GF-D8 (cell line): ENCODE measurements at regions not wholly inside any gene's neighbourhood (a gene's known extent, or its start where the extent isn't known, plus 50 kb on each side); places are given as distances from the start of the nearest gene placed in this dataset.
"Not testable (repeated sequence)": the region's sequence is repeated elsewhere in the genome, so short reads cannot be mapped to it uniquely, and the experiment has no call there.

Experiments used
- DNase-seq: peaks from one replicate; lab custom pipeline; 2025; lab: John Stamatoyannopoulos, UW

DNA sequence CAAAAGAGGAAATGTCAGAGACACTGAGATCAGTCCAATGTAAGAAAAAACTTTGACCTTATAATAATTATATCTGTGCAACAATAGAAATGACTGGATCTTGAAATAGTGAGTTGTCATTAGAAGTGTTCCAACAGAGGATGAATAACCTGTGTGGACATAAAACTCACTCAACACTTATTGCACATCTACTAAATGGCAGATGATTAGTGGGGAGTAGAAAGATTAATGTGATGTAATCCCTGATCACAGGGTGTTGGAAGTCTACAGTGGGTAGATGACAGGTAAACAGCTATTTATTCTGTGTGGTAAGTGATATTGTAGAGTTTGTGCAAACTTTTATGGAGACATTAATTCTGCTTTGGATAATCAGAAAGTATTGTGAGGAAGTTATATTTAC is 177.3 kb upstream of the HMHB1 start:
- DNase-seq: no peak

- no peak for DNase-seq
Measured at GRCh38 chr5:143629871-143630659, 181.9 kb upstream of the HMHB1 start.

DNA sequence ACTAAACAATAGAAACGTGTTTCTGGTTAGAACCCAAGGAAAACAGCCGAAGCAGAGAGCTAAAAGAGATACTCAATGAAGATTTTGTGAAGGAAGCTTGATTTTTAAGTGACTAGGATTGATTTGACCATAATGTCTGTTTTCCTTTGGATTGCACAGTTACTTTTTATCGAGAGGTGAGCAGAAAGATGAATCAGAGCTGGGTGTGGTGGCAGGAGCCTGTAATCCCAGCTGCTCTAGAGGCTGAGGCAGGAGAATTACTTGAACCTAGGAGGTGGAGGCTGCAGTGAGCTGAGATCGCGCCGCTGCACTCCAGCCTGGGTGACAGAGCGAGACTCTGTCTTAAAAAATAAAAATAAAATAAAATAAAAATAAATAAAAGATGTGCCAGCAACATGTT is 186.9 kb upstream of the HMHB1 start:
- not testable (repeated sequence) for DNase-seq

DNA sequence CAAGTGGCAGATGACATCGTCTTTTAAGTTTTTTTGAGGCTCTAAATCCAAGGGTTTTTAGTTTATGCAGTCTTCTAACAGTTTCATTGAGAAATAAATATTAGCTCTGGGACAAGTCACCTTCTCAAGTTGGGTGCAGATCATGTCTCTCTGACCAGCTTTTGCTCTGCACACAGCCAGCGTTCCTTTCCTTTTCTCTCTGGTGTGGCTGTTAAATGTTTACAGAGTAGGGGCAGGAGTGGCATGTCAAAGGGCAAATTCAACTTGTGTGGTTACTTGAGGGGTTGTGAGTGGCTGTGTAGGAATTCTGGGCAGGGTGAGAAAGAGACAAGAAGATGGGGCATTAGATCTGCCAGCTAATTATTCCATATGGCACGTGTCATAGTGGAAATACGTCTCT is 187.5 kb upstream of the HMHB1 start:
- no peak for DNase-seq

GRCh38 chr5:143619040-143619439 is 192.9 kb upstream of the HMHB1 start:
- no peak for DNase-seq

DNA sequence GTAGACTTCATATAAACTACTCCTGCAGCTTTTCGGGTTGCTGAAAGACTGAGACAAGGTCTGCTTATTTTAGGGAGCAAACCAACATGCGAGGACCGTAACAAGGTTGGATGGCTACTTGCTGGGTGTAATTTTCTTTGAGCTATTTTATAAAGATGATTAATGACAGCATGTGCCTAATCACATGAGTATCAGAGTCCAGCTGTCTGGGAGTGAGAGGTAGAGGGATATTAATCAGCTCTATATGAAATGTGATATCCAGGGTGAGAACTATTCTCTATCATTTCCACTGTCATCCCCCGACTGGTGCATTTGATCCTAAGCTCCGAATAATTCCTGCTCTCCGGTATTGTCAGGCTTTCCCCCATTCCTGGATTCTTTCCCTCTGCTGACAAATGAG is 193.8 kb upstream of the HMHB1 start:
- DNase-seq: no peak

GRCh38 chr5:143614831-143615230 is 197.1 kb upstream of the HMHB1 start:
- DNase-seq: no peak

DNA sequence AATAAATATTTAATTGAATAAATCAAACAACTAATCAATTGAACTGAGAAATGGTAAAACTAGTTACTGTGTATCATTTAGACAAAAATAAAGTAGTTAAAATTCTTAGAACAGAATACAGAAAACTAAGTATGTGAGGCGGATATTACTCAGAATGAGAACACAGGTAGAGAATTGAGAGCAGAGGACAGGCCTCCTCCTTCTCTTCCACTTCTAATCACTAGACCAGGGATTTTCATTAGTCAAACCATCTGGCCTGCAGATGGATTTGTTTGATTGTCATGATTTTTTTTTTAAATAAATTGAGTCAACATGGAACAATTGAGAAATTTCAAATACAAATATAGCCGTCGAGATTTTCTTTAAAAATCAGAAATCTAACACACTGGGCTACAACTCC is 198.6 kb upstream of the HMHB1 start:
- DNase-seq: no peak

- no peak for DNase-seq
Measured at GRCh38 chr5:143610946-143611345, 201.0 kb upstream of the HMHB1 start.

DNA sequence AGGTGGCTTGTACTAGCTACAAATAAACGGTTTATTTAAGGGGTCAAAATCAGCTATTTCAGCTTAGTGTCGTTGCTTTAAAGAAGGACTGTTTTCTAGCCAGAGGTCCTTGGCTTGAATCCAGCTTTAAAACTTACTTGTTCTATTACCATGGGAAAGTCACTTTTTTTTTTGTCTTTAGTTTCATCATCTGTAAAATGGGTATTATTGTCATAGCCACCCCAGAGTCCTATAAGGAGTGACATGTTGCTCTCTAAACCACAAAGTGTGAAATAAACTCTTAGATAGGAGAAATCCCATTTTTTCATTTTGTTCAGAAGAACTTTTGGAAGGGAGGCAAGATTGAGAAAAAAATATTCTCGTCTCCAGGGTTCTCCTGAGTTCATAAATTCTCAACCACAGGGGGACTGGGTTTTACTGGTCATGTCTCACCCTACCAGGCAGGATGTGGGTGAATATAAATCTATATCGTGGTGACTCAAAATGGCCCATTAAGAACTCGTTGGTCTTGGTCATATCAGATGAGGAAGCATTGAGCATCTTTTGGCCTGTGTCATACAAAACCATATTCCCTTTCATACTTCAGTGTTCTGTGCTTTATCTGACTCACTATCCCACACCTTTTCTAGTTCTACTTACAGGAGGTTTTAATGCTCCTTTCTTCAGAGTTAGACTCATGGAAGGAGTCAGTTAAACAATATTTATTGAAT is 202.7 kb upstream of the NR3C1 start:
- DNase-seq: peak; percentile 22

GRCh38 chr5:143605403-143606005 is 202.0 kb upstream of the NR3C1 start:
- peak; percentile 80 for DNase-seq

DNA sequence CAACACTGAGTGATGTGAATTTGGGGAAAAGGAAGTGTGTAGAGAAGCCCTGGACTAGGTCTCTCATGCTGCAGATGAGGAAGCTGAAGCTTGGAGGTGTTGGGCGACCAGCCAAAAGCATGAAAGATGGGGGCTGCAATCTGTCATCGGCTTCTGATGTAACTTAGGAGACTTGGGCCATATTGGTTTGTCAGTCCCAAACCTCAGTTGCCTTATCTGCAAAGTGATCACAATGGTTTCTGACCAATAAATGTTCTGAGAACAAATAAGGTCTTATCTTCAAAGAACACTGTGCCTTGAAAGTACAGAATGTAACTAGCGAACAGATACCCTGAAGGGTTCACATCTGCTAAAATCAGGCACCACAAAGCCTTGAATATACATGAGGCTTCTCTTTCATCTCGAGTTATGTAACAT is 198.4 kb upstream of the NR3C1 start:
- DNase-seq: peak; percentile 87

DNA sequence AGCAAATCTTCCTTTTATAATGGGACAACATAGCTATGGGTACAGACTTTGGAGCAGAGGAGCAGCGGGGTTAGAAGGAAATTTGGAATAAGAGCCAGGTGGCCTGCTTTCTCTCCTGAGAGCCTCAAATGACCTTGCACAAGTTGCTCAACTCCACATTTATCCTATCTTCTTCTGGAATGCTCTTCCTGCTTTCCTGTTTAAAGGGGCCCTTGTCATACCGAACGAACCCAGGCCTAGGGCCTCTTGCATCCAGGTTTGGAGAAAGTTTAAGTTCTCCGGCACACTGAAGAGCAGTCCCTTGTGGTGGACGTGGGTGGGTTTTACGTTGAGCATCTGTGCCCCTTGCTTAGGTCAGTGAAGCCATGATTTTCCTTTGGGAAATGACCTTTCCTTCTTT is 197.9 kb upstream of the NR3C1 start:
- no peak for DNase-seq

DNA sequence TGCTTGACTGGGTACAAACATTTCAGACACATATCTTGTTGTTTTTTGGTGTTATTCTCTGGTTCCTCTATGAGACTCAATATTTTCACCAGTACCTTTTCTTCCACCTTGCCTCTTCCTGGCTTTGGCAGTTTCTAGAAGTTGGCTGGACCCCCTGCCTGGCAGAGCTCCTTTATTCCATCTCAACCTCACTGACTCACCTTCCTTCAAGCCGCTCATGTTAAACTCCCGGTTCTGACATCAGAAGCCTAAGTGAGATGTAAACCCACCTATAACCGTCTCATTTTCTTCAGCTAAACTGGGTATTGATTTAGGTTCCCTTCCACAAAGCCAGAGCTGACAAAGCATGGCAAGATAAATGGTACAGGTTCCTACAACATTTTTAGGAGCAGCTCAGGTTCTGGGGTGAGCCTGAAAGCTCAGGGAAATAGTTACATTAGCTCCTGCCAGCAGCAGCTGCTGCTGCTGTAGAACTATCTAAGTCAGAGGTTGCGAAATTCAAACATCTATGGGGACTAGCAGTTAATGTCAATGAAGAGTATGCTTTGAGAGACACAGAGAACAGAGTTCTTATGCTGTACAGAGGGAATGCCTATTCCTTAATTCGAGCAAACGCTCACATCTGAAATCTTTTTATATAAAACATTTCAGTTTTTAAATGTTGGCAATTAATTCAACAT is 197.1 kb upstream of the NR3C1 start:
- peak; percentile 1 for DNase-seq

GRCh38 chr5:143599474-143599873 is 196.0 kb upstream of the NR3C1 start:
- no peak for DNase-seq

GRCh38 chr5:143596824-143597223 is 193.3 kb upstream of the NR3C1 start:
- DNase-seq: no peak

DNA sequence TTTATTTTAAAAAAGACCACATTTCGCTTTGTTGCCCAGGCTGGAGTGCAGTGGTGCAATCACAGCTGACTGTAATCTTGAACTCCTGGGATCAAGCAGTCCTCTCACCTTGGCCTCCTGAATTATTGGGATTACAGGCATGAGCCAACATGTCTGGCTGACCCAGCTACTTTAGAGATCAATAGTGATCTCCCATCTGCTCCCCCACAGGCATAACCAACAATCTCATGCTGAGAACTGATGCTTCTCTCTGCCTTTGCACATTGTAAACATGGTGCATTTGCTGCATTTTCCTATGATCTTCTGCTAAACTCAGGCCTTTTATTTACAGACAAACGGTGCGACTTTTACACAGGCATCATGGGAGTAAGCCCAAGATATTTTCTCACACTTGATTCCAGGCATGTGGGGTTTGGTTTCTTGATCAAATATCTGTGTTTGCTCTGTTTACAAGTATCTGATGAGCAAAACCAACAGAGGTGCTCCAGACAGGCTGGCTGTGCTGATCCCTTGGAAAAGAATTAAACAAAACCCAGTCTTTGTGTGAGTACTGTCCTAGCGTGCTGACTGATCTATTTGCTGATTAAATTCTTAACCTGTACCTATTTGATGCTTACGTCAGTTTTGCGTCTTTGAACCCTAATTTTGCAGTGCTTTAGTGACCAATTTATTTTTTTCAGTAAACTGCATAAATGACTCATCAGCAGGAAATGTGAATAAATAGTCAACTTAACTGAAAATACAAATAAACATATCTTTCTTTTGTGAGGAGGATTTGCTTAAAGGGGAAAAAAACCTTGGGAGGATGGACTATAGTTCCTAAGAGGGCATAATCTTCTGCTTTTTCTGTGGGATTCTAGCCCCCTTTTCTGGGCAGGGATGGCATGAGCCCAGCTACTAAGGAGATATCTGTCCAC is 191.7 kb upstream of the NR3C1 start:
- DNase-seq: no peak

GRCh38 chr5:143593723-143594122 is 190.2 kb upstream of the NR3C1 start:
- DNase-seq: no peak

- no peak for DNase-seq
Measured at GRCh38 chr5:143592648-143593047, 189.2 kb upstream of the NR3C1 start.

- DNase-seq: no peak
Measured at GRCh38 chr5:143588933-143589662, 185.6 kb upstream of the NR3C1 start.

GRCh38 chr5:143588121-143588520 is 184.6 kb upstream of the NR3C1 start:
- not testable (repeated sequence) for DNase-seq
